ENCODE measurements at regions not wholly inside any gene's neighbourhood (a gene's known extent, or its start where the extent isn't known, plus 50 kb on each side); places are given as distances from the start of the nearest gene placed in this dataset.

DNA sequence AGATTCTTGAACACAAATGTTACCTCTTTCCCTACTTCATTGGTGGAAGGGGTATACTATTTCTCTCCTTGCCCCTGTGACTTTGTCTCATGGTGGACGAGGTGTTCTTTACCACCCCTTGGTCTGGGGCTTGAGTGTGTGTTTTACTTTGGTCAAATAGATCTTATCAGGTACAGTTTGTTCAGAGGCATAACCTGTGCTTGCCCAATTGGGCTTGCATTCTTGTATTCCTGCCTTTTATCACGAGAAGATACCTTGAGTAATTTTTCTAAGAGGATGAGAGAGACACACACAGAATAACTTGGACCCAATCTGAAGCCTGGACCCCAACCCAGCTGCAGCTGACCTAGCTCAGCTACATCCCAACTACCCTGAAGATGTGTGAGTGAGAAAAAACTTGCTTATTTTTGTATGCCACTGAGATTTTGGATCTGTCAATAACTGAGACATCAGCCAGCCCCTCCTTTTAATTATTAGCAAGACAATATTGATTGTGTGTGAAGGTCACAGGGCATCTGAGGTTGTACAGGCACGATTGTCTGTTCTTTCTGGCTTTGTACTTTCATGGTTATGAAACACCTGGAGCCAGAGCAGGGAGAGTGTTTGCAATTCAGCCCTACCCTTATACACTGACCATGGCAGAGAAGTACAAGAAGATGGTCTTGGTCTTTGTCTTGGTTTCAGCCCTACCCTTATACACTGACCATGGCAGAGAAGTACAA lies 204.7 kb upstream of the SLC35B3 start:
- Histone ChIP-seq H3K27ac (no peak overlapping the region), H3K36me3 (no peaks in the 10 kb centered on the region), H3K4me1 (no peaks in the 10 kb centered on the region), H3K9me3 (no peaks in the 10 kb centered on the region), H3K4me3 (no peak overlapping the region), H3K27me3 (ENCODE audit: low read depth) (no peaks in the 10 kb centered on the region)
- no peak for DNase-seq
- no peak for ATAC-seq
- TF ChIP-seq, protein P1, sequence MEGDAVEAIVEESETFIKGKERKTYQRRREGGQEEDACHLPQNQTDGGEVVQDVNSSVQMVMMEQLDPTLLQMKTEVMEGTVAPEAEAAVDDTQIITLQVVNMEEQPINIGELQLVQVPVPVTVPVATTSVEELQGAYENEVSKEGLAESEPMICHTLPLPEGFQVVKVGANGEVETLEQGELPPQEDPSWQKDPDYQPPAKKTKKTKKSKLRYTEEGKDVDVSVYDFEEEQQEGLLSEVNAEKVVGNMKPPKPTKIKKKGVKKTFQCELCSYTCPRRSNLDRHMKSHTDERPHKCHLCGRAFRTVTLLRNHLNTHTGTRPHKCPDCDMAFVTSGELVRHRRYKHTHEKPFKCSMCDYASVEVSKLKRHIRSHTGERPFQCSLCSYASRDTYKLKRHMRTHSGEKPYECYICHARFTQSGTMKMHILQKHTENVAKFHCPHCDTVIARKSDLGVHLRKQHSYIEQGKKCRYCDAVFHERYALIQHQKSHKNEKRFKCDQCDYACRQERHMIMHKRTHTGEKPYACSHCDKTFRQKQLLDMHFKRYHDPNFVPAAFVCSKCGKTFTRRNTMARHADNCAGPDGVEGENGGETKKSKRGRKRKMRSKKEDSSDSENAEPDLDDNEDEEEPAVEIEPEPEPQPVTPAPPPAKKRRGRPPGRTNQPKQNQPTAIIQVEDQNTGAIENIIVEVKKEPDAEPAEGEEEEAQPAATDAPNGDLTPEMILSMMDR (IDR thresholded peaks at IDR 0.05): no peak
- intact Hi-C loops (cut with DNase I): no loop called here

DNA sequence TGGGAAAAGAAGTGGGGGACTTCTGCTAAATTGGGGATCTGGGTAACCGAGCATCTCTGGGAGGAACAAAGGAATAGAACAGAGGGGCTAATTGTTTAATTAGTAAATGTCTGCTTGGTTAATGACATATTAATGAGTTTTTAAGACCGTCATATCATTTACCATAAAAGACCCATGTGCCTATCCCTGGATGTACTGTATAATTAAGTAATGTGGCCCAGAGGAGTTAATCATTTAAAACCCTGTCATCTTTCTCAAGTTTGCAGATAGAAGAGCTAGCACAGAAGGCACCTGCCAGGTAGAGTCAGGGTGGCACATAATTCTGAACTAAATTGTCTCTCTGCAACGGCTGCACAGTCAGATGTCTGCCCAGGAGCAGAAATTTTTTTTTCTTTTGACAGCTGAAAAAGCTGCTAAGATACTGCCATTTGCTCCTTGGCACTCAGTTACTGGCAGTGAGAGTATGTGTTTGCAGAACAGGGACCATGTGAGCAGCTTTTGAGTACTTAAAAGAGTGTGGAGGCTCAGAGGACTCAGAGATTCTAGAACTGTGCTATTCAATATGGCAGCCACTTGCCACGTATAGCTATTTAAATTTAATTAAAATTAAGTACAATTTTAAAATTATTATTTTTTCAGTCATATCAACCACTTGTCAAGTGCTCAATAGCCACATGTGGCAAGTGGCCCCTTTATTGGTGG lies 202.7 kb upstream of the SLC35B3 start:
- no peaks in the 10 kb centered on the region for H3K27me3 ChIP-seq (ENCODE audit: low read depth)
- DNase-seq (no peak), ATAC-seq (no peak)
- intact Hi-C loops (cut with DNase I): no loop called here
- H3K4me1 ChIP-seq: no peaks in the 10 kb centered on the region
- H3K27ac ChIP-seq: no peak overlapping the region
- no peaks in the 10 kb centered on the region for H3K9me3 ChIP-seq
- TF ChIP-seq, protein P1 (IDR thresholded peaks at IDR 0.05): no peak
- no peak overlapping the region for H3K4me3 ChIP-seq
- no peaks in the 10 kb centered on the region for H3K36me3 ChIP-seq

DNA sequence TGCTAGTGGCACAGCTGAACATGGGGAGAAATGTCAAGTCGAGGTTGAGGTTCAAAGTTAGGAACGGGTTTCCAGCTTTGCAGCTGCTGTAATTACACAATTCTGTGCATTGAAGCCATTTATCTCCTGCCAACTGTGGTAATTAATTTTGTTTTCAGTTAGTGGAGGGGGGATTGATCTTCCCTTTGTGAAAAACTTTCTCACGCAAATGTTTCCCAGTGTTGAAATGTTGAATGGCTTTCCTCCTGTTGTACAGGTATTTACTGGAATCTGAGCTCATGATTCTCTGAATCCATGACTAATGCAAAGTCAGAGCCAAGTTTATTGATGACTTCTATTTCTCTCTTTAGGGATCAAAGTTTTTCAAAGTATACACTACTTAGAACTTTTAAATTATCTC lies 198.4 kb upstream of the SLC35B3 start:
- TF ChIP-seq, protein P1 (IDR thresholded peaks at IDR 0.05): no peak
- ATAC-seq (no peak), DNase-seq (no peak)
- no peaks in the 10 kb centered on the region for H3K27me3 ChIP-seq (ENCODE audit: low read depth)
- no peaks in the 10 kb centered on the region for H3K36me3 ChIP-seq
- no peak overlapping the region for H3K4me3 ChIP-seq
- no peaks in the 10 kb centered on the region for H3K9me3 ChIP-seq
- H3K27ac ChIP-seq: no peak overlapping the region
- intact Hi-C loops (cut with DNase I): no loop called here
- H3K4me1 ChIP-seq: no peaks in the 10 kb centered on the region

DNA sequence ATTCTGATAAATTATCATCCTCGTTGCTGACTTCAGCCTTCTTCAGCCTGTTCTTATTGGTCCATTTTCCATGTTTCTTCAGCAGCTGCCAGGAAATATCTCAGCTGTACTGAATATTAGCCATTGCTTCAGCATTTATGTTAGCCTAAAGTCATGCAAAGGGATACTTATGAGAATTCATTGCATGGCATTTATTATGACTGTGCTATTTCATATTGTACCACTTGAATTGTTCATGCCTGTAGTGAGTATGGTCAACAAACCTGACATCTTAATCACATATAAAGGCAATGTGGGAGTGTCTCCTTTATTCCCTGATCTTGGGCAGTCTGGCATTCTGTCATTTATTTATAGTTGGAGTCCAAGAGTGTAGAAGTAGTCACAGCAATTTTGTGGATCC lies 193.4 kb upstream of the SLC35B3 start:
- Histone ChIP-seq H3K36me3 (no peaks in the 10 kb centered on the region), H3K4me1 (no peaks in the 10 kb centered on the region), H3K4me3 (no peak overlapping the region), H3K9me3 (no peaks in the 10 kb centered on the region), H3K27ac (no peak overlapping the region), H3K27me3 (ENCODE audit: low read depth) (no peaks in the 10 kb centered on the region)
- ATAC-seq (no peak), DNase-seq (no peak)
- TF ChIP-seq, protein P1 (IDR thresholded peaks at IDR 0.05): no peak
- intact Hi-C loops (cut with DNase I): no loop called here

DNA sequence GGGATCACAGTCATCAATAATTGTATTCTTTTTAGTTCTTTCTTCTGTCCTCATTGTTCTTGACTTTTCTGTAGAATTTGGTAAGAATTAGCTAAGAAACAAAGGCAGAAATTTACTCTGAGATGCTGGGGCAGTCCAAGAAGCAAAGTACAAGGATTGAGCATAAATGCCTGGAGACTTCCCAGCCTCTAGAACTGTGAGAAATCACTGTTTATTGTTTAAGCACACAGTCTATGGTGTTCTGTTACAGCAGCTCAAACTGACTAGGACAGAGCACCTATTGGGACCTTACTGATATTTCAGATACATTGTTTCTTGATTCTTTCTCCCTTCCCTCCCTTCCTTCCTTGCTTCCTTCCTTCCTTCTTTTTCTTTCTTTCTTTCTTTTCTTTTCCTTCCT lies 192.7 kb upstream of the SLC35B3 start:
- ATAC-seq: no peak
- Histone ChIP-seq H3K4me1 (no peaks in the 10 kb centered on the region), H3K36me3 (no peaks in the 10 kb centered on the region), H3K9me3 (no peaks in the 10 kb centered on the region), H3K27ac (no peak overlapping the region), H3K4me3 (no peak overlapping the region), H3K27me3 (ENCODE audit: low read depth) (no peaks in the 10 kb centered on the region)
- intact Hi-C loops (cut with DNase I): no loop called here
- no peak for DNase-seq
- TF ChIP-seq, protein P1 (IDR thresholded peaks at IDR 0.05): no peak

Measured in lower lobe of right lung (tissue), 2 donors.